MM.1S (cell line): ENCODE measurements at regions not wholly inside any gene's neighbourhood (a gene's known extent, or its start where the extent isn't known, plus 50 kb on each side); places are given as distances from the start of the nearest gene placed in this dataset.

Source experiments
- EZH2 ChIP-seq: fragments of 300-600 bp; sonication (generic); optimal IDR thresholded peaks from 2 replicates; pipeline ENCODE3; 2017; ENCODE audit warnings: low read depth, mild to moderate bottlenecking, antibody characterized with exemption, low read length, mixed read lengths
- EZH2phosphoT487 ChIP-seq: fragments of 300-600 bp; sonication (generic); IDR thresholded peaks from 2 replicates; pipeline ENCODE4 v1.6.1; 2018; ENCODE audit warnings: antibody characterized with exemption, low read length
- TF ChIP-seq, protein P1 (sequence below): fragments of 300-600 bp; sonication (generic); IDR thresholded peaks from 2 replicates; pipeline ENCODE4 v1.5.1; 2016; ENCODE audit warnings: antibody characterized with exemption, low read length, mixed read lengths

GRCh38 chr5:89722538-89722937, 687.0 kb downstream of the CETN3 start:
- TF ChIP-seq, protein P1, sequence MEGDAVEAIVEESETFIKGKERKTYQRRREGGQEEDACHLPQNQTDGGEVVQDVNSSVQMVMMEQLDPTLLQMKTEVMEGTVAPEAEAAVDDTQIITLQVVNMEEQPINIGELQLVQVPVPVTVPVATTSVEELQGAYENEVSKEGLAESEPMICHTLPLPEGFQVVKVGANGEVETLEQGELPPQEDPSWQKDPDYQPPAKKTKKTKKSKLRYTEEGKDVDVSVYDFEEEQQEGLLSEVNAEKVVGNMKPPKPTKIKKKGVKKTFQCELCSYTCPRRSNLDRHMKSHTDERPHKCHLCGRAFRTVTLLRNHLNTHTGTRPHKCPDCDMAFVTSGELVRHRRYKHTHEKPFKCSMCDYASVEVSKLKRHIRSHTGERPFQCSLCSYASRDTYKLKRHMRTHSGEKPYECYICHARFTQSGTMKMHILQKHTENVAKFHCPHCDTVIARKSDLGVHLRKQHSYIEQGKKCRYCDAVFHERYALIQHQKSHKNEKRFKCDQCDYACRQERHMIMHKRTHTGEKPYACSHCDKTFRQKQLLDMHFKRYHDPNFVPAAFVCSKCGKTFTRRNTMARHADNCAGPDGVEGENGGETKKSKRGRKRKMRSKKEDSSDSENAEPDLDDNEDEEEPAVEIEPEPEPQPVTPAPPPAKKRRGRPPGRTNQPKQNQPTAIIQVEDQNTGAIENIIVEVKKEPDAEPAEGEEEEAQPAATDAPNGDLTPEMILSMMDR = no peak
- TF ChIP-seq EZH2phosphoT487 = no peak
- TF ChIP-seq EZH2 = no peak
